ENCODE measurements at regions not wholly inside any gene's neighbourhood (a gene's known extent, or its start where the extent isn't known, plus 50 kb on each side); places are given as distances from the start of the nearest gene placed in this dataset.

- TF ChIP-seq, protein P1, sequence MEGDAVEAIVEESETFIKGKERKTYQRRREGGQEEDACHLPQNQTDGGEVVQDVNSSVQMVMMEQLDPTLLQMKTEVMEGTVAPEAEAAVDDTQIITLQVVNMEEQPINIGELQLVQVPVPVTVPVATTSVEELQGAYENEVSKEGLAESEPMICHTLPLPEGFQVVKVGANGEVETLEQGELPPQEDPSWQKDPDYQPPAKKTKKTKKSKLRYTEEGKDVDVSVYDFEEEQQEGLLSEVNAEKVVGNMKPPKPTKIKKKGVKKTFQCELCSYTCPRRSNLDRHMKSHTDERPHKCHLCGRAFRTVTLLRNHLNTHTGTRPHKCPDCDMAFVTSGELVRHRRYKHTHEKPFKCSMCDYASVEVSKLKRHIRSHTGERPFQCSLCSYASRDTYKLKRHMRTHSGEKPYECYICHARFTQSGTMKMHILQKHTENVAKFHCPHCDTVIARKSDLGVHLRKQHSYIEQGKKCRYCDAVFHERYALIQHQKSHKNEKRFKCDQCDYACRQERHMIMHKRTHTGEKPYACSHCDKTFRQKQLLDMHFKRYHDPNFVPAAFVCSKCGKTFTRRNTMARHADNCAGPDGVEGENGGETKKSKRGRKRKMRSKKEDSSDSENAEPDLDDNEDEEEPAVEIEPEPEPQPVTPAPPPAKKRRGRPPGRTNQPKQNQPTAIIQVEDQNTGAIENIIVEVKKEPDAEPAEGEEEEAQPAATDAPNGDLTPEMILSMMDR (IDR thresholded peaks at IDR 0.05 in 2 of 3, conservative IDR thresholded peaks at IDR 0.05 in 1 of 3; ENCODE audit: borderline replicate concordance in 1 of 3, insufficient read depth in 1 of 3, low read depth in 2 of 3, low read length in 2 of 3) = no peak
- TF ChIP-seq SP1 (IDR thresholded peaks at IDR 0.05; ENCODE audit: low read depth) (no peak), EZH2phosphoT487 (IDR thresholded peaks at IDR 0.05; ENCODE audit: borderline replicate concordance) (no peak), RAD21 (IDR thresholded peaks at IDR 0.05; ENCODE audit: low read depth) (no peak), POLR2A (IDR thresholded peaks at IDR 0.05; ENCODE audit: borderline replicate concordance, extremely low read depth, insufficient read depth, insufficient read length) (no peak), YY1 (IDR thresholded peaks at IDR 0.05; ENCODE audit: extremely low read depth, insufficient replicate concordance, low read depth, low read length) (no peak), SRF (IDR thresholded peaks at IDR 0.05; ENCODE audit: low read depth) (no peak), ZNF274 (IDR thresholded peaks at IDR 0.05; ENCODE audit: low read depth, low read length) (no peak), CBX3 (IDR thresholded peaks at IDR 0.05; ENCODE audit: low read depth) (no peak), POLR2AphosphoS5 (IDR thresholded peaks at IDR 0.05; ENCODE audit: low read depth, low read length) (no peak), ZFX (IDR thresholded peaks at IDR 0.05) (no peak)
- TF ChIP-seq, protein P2, sequence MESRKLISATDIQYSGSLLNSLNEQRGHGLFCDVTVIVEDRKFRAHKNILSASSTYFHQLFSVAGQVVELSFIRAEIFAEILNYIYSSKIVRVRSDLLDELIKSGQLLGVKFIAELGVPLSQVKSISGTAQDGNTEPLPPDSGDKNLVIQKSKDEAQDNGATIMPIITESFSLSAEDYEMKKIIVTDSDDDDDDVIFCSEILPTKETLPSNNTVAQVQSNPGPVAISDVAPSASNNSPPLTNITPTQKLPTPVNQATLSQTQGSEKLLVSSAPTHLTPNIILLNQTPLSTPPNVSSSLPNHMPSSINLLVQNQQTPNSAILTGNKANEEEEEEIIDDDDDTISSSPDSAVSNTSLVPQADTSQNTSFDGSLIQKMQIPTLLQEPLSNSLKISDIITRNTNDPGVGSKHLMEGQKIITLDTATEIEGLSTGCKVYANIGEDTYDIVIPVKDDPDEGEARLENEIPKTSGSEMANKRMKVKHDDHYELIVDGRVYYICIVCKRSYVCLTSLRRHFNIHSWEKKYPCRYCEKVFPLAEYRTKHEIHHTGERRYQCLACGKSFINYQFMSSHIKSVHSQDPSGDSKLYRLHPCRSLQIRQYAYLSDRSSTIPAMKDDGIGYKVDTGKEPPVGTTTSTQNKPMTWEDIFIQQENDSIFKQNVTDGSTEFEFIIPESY (IDR thresholded peaks at IDR 0.05; ENCODE audit: extremely low read depth, insufficient replicate concordance, low read length) = no peak
These were observed 163.5 kb downstream of the RTP5 start for GRCh38 chr2:242032780-242033656.
